ENCODE measurements at regions not wholly inside any gene's neighbourhood (a gene's known extent, or its start where the extent isn't known, plus 50 kb on each side); places are given as distances from the start of the nearest gene placed in this dataset.

DNA sequence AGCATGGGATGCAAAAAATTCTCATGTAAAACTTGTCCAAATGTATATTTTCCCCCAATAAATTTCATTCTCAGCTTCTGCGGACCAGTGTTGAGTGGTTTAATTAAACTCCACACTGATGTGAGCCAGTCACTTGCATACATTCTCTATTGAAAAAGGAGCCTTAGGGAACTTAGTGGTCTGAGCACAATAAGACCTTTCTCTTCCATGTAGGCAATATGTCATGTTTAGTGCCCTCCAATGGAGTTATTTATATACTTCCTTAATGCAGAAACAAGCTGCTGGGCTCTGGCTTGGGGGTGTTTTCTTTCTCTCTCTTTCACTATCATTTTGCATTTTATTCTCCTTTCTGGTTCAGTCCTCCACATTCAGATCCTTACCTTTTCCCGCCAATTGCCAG lies 196.9 kb downstream of the ANAPC10 start:
- no peak for TF ChIP-seq CTCF (IDR thresholded peaks at IDR 0.05; ENCODE audit: unreplicated experiment)
- DNase-seq (ENCODE audit: low spot score), result no peak
- Mint-ChIP-seq H3K27ac (ENCODE audit: unreplicated experiment) (no peak overlapping the region), H3K36me3 (ENCODE audit: low read depth, unreplicated experiment) (no peaks in the 10 kb centered on the region), H3K9me3 (ENCODE audit: unreplicated experiment) (no peaks in the 10 kb centered on the region), H3K4me1 (ENCODE audit: unreplicated experiment) (no peaks in the 10 kb centered on the region), H3K27me3 (ENCODE audit: unreplicated experiment) (no peaks in the 10 kb centered on the region), H3K4me3 (ENCODE audit: unreplicated experiment) (no peak overlapping the region)

DNA sequence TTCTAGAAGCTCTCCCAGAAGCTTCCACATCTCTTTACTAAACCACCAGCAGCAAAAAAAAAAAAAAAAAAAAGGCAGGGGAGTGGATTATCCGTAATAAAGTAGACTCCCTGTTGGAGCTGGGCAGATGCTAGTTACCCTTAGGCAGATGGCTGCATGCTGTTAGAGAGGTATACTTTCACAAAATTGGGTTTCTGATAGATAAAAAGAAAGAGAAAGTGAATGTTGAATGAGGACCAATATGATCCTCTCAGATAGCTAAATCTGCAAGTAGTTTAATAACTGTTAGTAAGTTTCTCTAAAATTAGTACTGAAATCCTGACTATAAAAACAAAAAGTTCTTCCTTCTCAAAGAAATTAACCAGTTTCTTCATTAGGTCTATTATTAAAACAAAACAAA lies 195.4 kb downstream of the ANAPC10 start:
- Mint-ChIP-seq H3K27me3 (ENCODE audit: unreplicated experiment) (no peaks in the 10 kb centered on the region), H3K4me3 (ENCODE audit: unreplicated experiment) (no peak overlapping the region), H3K36me3 (ENCODE audit: low read depth, unreplicated experiment) (no peaks in the 10 kb centered on the region), H3K4me1 (ENCODE audit: unreplicated experiment) (no peaks in the 10 kb centered on the region), H3K27ac (ENCODE audit: unreplicated experiment) (no peak overlapping the region), H3K9me3 (ENCODE audit: unreplicated experiment) (no peaks in the 10 kb centered on the region)
- no peak for DNase-seq (ENCODE audit: low spot score)
- no peak for TF ChIP-seq CTCF (IDR thresholded peaks at IDR 0.05; ENCODE audit: unreplicated experiment)

GRCh38 chr4:144903953-144904711 lies 193.9 kb downstream of the ANAPC10 start:
- no peaks in the 10 kb centered on the region for H3K36me3 Mint-ChIP-seq (ENCODE audit: low read depth, unreplicated experiment)
- DNase-seq (ENCODE audit: low spot score), result no peak
- H3K27me3 Mint-ChIP-seq (ENCODE audit: unreplicated experiment), result no peaks in the 10 kb centered on the region
- no peak for TF ChIP-seq CTCF (IDR thresholded peaks at IDR 0.05; ENCODE audit: unreplicated experiment)
- no peaks in the 10 kb centered on the region for H3K4me1 Mint-ChIP-seq (ENCODE audit: unreplicated experiment)
- H3K4me3 Mint-ChIP-seq (ENCODE audit: unreplicated experiment), result no peak overlapping the region
- H3K27ac Mint-ChIP-seq (ENCODE audit: unreplicated experiment), result no peak overlapping the region
- H3K9me3 Mint-ChIP-seq (ENCODE audit: unreplicated experiment), result no peaks in the 10 kb centered on the region

DNA sequence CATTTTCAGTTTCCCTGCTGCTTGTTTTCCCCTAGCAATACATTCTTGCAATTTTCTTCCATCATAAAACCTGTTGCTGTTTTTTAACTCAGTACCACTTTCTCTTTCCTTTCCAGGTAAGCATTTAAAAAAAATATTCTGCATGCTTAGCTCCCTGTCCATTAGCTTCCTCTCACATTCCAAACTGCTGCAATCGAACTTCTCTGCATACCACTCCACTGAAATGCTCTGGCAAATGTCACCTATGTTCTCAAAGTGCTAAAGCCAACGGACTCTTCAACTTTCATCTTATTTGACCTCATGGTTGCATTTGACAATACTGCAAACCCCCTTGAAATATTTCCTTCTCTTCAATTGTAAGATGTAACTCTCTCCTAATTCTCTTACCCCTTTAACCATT lies 192.7 kb downstream of the ANAPC10 start:
- no peak for TF ChIP-seq CTCF (IDR thresholded peaks at IDR 0.05; ENCODE audit: unreplicated experiment)
- no peak for DNase-seq (ENCODE audit: low spot score)
- no peaks in the 10 kb centered on the region for H3K9me3 Mint-ChIP-seq (ENCODE audit: unreplicated experiment)
- no peaks in the 10 kb centered on the region for H3K36me3 Mint-ChIP-seq (ENCODE audit: low read depth, unreplicated experiment)
- H3K27ac Mint-ChIP-seq (ENCODE audit: unreplicated experiment), result no peak overlapping the region
- H3K27me3 Mint-ChIP-seq (ENCODE audit: unreplicated experiment), result no peaks in the 10 kb centered on the region
- H3K4me1 Mint-ChIP-seq (ENCODE audit: unreplicated experiment), result no peaks in the 10 kb centered on the region
- H3K4me3 Mint-ChIP-seq (ENCODE audit: unreplicated experiment), result no peak overlapping the region

DNA sequence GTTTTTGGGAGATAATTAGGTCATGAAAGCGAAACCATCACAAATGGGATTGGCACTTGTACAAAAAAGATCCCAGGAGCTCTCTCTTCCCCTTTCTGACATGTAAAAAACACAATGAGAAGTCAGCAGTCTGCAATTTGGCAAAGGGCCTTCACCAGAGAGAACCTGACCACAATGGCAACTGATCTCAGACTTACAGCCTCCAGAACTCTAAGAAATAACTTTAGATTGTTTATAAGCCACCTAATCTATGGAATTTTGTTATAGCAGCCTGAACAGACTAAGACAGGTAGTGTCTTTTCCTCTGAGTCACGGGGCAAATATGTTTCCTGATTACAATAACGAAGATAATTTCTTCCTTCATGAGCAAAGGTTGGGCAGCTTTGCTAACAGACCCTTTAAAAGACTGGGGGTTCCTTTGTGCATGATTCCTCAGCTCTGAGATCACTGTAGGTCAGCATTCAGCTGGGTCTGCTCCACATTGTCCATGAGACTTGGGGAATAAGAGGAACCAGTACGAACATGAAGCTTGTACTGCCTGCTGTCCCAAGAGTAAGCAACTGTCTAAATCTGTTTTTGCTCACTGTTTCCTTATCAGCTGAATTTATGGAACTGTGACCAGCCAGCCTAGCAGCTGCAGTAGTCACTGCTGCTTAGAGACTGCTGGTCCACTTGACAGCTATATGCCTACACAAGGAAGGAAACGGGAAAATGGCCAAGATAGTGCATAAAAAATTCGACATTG lies 191.6 kb downstream of the ANAPC10 start:
- no peak overlapping the region for H3K27ac Mint-ChIP-seq (ENCODE audit: unreplicated experiment)
- no peak for DNase-seq (ENCODE audit: low spot score)
- H3K9me3 Mint-ChIP-seq (ENCODE audit: unreplicated experiment), result no peaks in the 10 kb centered on the region
- H3K36me3 Mint-ChIP-seq (ENCODE audit: low read depth, unreplicated experiment), result no peaks in the 10 kb centered on the region
- no peaks in the 10 kb centered on the region for H3K27me3 Mint-ChIP-seq (ENCODE audit: unreplicated experiment)
- no peak for TF ChIP-seq CTCF (IDR thresholded peaks at IDR 0.05; ENCODE audit: unreplicated experiment)
- no peak overlapping the region for H3K4me3 Mint-ChIP-seq (ENCODE audit: unreplicated experiment)
- no peaks in the 10 kb centered on the region for H3K4me1 Mint-ChIP-seq (ENCODE audit: unreplicated experiment)

Data from endothelial cell (in vitro differentiated cells).